GM19468 (cell line): ENCODE measurements at regions not wholly inside any gene's neighbourhood (a gene's known extent, or its start where the extent isn't known, plus 50 kb on each side); places are given as distances from the start of the nearest gene placed in this dataset.
"Not testable (repeated sequence)": the region's sequence is repeated elsewhere in the genome, so short reads cannot be mapped to it uniquely, and the experiment has no call there.

Experiments
- ATAC-seq: cut with Tn5 transposase; IDR thresholded peaks from one replicate; pipeline ENCODE4 v1.9.1; 2021; ENCODE audit warnings: mild to moderate bottlenecking, moderate library complexity, moderate number of reproducible peaks; ENCODE audit not compliant: unreplicated experiment; ENCODE audit errors: extremely low read depth

DNA sequence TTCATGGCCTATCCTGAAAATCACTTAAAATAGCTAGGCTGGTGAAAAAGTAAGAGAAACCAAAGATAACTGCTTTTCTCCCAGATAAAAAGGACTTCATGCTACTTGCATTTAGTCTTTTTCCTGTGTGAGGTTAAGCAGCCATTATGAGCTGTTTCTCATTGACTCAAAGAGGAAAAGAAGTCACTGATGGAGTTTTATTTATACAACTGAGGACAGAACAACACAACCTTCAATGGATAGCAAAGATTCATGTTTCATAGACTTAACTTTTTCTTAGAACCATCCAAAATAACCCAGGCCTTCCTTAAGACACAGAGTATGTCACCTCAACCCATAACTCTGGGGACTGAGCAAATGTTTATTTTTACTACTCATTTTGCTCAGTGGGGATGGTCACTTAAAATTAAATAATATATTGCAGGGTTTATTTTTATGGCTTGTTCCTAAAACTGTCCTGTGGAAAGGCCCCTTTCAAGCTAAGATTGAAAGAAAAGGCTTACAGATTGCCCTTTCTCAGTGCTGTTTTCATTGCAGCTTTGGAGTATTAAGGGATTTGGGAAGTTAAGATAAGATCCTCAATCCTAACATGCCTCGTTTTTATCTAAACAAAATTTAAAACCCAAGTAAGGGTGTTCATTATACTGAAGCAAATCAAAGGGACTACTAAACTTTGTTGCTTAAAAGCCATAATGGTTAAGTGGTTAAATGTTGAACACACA, 252.6 kb upstream of the MAD2L1 start:
- ATAC-seq: no peak

DNA sequence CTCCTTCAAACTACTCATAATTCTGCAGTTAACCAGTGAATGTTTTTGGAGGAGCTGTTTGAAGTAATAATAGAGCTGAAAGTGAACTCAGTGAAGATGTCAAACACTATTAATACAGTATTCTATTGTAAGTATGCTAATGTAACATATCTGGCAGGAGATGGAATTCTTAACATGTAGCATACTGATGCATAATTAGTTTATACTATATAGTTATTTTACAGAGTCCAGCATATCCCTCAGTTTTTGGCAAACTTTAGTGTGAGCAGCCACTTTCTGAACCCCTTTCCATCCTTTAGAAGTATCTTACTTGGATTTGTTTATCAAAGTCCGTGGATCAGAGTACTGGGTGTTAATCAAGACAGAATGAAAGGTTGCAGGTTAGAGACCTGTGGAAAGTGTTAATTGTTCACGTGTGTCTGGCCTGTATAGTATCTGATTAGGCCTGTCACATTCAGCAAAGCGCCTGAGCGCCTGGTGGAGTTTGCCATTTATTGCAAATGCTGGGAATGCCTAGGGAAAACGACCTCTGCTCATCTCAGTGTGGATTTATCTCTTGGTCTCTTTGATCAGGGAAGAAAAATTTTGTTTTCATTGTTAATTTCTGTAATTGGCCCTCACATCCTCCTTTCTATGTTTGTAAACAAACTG, 251.7 kb upstream of the MAD2L1 start:
- ATAC-seq: no peak

DNA sequence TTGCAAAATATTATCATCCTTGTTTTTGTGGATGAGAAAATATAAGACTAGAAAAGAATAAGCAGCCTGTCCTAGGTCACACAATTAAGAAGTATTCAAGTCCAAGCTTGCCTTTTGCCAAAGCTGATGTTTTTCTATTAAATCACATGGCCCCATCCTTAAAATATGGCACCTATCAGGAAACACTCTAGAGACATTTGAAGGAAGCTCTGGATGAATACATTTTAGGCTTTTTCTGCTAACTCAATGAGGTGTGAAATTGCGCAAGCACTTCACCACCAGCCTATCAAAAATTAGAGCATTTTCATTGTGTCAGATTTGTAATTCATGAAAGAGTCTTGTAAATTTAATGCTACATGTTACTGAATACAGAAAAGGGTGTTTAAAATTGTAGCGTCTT, 251.1 kb upstream of the MAD2L1 start:
- no peak for ATAC-seq

DNA sequence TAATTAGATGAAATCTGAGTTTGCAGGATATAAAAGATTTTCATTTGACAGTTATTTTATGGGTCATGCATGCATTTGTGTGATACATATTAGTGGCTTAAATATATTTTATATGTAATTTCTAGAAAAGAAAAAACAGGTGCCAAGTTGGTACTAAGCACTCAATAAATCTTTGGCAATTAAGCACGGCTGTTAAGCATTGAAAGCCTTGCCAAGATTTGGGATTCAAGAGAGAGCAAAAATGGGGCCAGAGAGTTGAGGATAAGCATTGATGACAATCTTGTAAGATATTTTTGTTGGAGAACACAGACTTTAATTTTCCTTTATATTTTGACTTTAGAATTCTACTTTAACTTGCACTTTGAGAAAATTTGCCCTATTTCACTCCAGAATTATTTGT, 249.8 kb upstream of the MAD2L1 start:
- ATAC-seq: no peak

DNA sequence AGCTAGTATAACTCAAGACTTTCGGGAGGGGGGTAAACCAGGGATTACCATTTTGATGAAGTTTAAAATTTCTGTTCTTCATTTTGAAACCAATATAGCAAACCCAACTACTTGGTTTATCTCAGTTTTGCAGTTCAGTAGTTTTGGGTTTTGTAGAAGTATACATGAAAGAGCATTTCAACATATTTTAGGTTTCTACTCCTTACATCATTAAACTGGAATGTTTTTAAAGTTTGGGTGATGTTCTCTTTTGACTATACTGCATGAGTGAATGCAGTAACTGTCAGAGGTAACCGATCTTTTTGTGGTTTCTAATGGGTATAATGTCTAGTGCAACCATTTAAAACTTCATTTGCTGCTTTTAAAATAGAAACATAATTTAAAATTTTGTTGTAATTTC, 248.3 kb upstream of the MAD2L1 start:
- no peak for ATAC-seq

DNA sequence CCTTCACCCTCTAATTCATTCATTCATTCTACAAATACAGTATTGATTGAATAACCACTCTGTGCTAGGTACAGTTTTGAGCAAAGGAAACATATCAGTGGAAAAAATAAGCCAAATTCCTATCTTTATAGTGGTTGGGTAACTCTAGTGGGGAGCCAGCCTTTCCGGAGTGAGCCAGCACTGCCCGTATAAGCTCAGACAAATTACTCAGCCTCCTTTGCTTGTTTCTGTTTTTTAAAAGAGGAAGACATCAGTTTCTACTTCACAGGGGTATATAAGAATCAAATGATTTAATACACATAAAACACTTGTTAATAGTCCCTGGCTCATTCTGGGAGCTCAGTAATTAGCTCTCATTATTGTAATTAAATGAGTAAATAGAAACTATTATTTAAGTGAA, 238.2 kb upstream of the MAD2L1 start:
- ATAC-seq: no peak

DNA sequence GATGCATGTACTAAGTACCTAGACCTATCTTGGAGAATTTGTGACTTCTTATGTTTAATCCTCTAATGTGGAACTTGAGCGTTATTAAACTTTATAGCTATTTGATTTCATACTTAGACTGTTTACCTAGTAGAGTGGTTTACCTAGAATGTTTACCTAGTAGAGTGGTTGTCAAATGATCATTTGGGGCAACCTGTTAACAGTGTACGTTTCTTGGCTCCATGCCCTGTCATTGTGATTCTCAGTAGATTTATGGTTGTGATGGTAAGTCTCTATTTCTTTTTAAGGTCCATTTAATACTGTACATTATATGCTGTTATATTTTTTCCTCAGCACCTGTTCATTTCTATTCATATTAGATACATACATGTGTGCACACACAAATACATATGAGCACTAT, 233.0 kb upstream of the MAD2L1 start:
- ATAC-seq: no peak

DNA sequence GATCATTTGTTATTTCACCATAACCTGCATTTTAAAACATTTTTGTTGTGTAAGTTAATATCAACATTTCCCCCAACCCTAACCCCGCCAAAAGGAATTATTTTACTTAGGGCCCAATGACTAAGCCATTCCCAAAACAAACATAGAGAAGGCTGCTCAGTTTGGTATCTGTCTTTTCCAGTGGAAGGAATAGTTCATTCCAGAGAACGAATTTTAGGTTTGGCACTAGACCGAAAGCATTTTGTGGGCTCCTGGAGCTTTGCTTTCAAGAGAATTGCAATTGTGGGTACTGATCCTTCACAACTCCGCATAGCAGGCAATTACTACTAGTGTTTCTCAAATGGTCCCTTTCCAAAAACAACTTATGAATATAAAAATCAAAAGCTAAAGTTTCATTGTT, 226.7 kb upstream of the MAD2L1 start:
- no peak for ATAC-seq

DNA sequence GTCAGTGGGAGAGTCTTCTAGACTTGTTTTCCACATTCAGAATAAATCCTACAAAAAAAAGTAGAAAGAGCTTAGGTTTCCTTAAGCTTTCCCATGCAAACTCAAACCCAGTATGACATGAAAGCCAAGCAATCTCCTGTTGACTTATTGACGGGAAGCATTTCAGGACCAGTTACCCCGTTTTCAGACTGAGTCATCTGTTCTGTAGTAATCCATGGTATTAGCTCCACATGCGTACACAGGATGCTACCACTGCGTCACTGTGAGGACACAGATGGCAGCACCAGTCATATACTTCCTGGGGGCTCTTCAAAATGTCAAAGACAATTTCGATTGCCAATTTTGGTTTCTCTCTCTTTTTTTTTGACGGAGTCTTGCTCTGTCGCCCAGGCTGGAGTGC, 224.9 kb upstream of the MAD2L1 start:
- ATAC-seq: no peak

DNA sequence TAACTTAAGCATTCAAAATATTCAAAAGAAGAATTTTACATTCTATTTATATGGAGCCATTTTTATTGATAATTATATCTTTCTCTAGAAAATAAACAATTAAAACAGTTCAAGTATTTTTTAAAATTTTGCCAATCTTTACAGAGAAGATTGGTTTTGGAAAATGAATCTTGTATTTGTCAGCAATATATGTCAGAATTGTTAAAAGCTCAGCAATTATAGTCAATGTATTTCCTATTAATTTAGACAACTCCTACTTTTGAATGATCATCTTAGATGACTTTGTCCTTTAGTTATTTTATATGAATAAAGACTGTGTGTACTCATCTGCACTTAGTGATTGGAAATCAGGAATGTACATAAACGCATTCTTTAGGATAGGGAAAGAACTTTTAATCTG, 223.9 kb upstream of the MAD2L1 start:
- no peak for ATAC-seq

DNA sequence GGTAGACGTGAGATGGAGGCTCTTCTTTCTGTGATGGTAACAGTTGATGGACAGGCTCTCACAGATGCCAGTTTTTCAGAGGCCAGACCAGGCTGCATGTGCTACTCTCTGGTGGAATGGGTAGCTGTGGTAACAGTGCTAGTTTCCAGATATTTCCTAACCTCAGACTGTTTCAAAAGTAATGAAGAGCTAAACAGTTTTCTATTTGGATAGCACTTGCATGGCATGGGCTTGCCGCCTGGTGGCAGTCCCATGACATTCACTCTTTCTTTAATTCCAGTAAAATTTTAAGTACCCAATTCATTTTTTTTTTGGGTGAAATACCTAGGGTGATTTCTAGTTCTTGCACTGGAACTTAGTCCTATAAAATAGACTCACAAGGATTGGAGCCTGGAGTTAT, 220.2 kb upstream of the MAD2L1 start:
- no peak for ATAC-seq

DNA sequence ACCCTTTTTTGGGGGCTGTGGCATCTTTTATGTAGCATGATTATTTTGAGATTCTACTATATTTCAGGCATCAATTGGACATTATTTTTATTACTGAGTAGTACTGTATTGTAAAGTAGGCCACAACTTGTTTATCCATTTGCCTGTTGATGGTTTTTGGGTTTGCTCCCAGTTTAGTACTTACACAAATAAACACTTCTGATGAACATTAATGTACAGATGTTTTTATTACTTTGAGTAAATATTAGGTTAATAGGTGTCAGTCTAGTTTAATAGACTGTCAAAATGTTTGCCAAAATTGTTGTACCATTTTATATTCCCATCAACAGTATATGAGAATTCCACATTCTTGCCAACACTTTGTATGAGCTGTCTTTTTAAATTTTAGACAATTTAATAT, 214.9 kb upstream of the MAD2L1 start:
- no peak for ATAC-seq

DNA sequence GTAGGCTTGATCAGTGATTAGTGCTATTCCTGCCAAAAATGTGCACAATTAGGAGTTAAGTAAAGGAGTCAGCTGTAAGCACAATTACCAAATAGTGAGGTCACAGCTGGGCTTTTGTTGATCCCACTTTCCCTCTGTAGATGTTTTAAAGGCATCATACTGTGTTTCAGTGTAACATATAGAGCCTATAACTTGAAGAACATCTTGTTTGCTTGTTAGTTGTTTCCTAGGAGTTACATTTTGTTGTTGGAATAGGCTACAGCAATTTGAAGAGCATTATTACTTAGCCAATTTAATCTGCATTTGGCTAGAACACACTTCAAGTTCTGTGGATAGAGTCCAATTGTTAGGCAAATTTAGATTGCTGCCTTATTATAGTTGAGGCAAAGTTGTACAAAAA, 210.7 kb upstream of the MAD2L1 start:
- ATAC-seq: no peak

DNA sequence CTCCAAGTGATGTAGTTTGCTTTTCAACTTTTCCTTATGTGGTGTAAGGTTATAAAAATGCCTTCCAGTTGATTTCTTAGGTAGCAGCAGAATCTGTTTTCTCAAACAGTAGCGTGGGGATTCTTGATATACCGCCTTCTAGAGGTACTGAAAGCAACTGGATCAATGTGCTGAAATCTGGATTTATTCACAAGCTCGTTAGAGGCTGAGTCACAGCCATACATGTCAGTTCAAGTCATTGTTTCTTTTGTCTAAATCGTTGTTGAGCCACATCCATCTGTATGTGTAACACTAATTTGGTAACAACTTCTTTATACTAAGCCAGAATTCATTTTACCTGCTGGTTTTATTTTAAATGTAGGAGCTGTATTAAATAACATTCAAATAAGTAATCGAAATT, 200.0 kb upstream of the MAD2L1 start:
- no peak for ATAC-seq

DNA sequence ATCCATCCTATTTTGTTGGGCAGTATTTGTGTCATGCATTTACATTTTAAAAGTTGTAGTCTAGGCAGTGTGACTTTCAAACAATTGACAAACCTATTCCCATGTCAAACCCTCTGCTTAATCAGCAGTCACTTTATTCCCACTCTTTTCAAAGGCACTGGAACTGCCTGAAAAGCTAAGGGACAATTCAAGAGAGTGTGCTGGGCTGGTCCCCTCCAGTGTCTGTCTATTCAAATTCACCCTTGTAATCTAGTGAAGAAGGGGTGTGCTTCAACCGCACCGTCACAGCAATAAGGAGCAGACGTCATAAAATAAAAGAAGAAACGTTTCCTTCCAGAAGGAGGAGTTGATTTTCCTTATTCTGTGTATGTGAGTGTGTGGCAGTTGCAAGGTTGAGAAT, 197.0 kb upstream of the MAD2L1 start:
- ATAC-seq: no peak

DNA sequence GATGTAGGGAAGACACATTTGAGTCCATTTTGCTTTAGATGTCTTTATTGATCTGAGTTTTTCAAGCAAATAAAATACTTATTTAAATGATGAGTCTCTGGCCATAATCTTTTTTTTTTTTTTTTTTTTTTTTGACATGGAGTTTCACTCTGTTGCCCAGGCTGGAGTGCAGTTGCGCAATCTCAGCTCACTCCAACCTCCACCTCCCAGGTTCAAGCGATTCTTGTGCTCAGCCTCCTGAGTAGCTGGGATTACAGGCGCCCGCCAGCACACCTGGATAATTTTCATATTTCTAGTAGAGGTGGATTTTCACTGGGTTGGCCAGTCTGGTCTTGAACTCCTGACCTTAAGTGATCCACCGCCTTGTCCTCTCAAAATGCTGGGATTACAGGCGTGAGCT, 194.5 kb upstream of the MAD2L1 start:
- ATAC-seq: no peak

DNA sequence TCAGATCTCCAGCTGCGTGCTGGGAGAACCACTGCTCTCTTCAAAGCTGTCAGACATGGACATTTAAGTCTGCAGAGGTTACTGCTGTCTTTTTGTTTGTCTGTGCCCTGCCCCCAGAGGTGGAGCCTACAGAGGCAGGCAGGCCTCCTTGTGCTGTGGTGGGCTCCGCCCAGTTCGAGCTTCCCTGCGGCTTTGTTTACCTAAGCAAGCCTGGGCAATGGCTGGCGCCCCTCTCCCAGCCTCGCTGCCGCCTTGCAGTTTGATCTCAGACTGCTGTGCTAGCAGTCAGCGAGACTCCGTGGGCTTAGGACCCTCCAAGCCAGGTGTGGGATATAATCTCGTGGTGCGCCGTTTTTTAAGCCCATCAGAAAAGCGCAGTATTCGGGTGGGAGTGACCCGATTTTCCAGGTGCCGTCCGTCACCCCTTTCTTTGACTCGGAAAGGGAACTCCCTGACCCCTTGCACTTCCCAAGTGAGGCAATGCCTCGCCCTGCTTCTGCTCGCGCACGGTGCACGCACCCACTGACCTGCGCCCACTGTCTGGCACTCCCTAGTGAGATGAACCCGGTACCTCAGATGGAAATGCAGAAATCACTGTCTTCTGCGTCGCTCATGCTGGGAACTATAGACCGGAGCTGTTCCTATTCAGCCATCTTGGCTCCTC, 189.6 kb upstream of the MAD2L1 start:
- not testable (repeated sequence) for ATAC-seq

DNA sequence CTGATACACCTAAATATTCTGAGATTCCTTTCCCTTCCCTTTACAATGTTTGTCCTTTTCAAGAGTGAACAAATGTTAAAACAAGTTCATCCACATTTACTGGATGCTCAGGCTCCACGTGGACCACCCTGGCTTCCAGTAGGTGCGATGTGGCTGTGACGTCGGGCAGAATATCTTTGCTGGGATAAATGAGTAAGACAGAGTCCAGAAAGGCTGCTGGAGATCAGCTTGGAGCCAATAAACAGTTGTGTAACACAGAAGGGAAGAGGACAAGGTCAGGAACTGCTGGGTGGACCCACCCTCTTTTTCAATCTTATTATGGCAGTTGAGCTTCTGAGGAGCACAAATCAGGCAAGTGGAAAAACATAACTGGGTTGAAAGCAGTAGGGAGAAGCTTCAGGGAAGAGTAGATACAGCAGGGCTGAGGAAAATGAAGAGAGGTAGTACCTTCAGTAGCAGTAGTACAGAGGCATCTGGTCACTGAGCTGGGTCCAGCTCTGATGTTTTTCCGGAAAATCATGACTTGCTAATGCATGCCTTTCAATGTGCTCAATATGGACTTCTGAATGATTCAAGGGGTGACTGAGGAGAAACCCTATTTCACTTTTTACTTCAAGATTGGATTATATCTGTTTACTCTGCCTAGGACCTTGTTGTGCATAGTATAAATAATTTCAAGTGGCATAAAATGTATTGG, 171.8 kb upstream of the MAD2L1 start:
- no peak for ATAC-seq

DNA sequence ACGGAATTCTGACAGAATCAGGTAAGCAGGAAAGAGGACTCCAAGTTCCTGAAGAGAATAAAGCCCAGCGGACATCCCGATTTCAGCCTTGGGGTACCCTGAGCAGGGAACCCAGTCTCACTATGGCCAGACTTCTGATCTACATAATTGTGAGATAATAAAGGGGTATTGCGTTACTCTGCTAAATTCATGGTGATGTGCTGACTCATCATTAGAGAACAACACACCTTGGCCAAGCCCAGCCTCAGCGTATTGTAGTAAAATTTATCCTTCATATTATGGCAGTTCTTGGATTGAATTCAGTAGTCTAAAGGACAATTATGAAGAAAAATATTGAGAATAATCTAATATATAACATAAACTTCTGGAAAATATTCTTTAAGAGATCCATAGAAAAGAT, 170.2 kb upstream of the MAD2L1 start:
- ATAC-seq: no peak

DNA sequence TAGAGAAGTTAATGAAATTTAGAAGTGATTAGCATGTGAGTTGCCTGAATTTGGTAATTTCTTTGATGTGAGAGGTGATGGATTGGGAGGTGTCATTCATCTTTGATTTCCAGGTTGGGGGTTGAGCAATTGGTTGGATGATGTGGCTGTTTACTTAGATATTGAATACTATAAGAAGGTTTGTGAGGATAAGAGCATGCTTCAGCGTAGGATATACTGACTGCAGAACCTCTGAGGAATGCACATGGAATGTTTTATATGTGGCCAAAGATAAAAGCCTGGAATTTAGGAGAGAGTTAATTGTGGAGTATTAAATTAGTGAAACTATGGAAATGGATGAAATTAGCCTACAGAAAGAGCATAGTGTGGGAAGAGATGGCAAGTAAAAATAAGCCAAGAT, 165.4 kb upstream of the MAD2L1 start:
- ATAC-seq: no peak

DNA sequence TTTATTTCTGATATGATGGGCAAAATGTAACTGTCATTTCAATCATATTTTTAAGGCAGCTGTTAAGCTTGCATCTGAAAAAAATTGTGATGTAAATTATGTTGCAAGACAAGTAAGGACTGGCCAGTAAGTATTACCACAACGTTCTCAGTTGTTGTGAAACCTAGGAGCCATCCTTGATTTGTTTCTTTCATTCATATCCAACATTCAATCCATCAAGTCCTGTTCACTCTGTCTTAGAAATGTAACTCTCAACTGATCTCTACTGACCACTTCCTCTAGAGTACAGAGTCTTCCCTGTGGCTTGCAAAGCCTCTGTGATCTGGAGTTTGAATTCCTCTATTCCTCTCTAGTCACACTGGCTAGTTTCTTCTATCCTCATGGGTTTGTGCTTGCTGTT, 161.4 kb upstream of the MAD2L1 start:
- ATAC-seq: no peak
